KMS-11 (cell line): ENCODE measurements at regions not wholly inside any gene's neighbourhood (a gene's known extent, or its start where the extent isn't known, plus 50 kb on each side); places are given as distances from the start of the nearest gene placed in this dataset.

ENCODE experiments used
- H2AFZ ChIP-seq: fragments of 200-600 bp; sonication (generic); 2 replicates; pipeline ENCODE4 v1.6.1; 2016; ENCODE audit warnings: antibody characterized with exemption, mixed run types, low read depth
- H3K27ac ChIP-seq: fragments of 200-600 bp; sonication (generic); 2 replicates; pipeline ENCODE4 v1.6.1; 2016; ENCODE audit warnings: mild to moderate bottlenecking, mixed run types
- H3K27me3 ChIP-seq: fragments of 200-600 bp; sonication (generic); 2 replicates; pipeline ENCODE4 v1.6.1; 2017; ENCODE audit warnings: mild to moderate bottlenecking, low read depth, mixed run types, moderate library complexity; ENCODE audit not compliant: insufficient read depth
- H3K36me3 ChIP-seq: fragments of 200-600 bp; sonication (generic); 2 replicates; pipeline ENCODE4 v1.6.1; 2017; ENCODE audit warnings: mild to moderate bottlenecking, mixed run types; ENCODE audit not compliant: insufficient read depth
- H3K4me1 ChIP-seq: fragments of 200-600 bp; sonication (generic); 2 replicates; pipeline ENCODE4 v1.6.1; 2016; ENCODE audit warnings: mild to moderate bottlenecking, low read depth, mixed run types; ENCODE audit not compliant: poor library complexity, severe bottlenecking
- H3K4me2 ChIP-seq: fragments of 200-600 bp; sonication (generic); 2 replicates; pipeline ENCODE4 v1.7.0; 2016; ENCODE audit warnings: mild to moderate bottlenecking, mixed run types
- H3K4me3 ChIP-seq: fragments of 200-600 bp; sonication (generic); IDR thresholded peaks from 2 replicates; pipeline ENCODE4 v1.6.1; 2017; ENCODE audit warnings: low read depth, low read length, mixed read lengths; ENCODE audit not compliant: insufficient read depth
- H3K79me2 ChIP-seq: fragments of 200-600 bp; sonication (generic); 2 replicates; pipeline ENCODE4 v1.6.1; 2016; ENCODE audit warnings: low read depth, mixed run types; ENCODE audit not compliant: insufficient read depth
- H3K9ac ChIP-seq: fragments of 200-600 bp; sonication (generic); 2 replicates; pipeline ENCODE4 v1.6.1; 2016; ENCODE audit warnings: mild to moderate bottlenecking, mixed run types
- H4K20me1 ChIP-seq: fragments of 200-600 bp; sonication (generic); 2 replicates; pipeline ENCODE4 v1.6.1; 2016; ENCODE audit warnings: mild to moderate bottlenecking, mixed run types; ENCODE audit not compliant: insufficient read depth
- TF ChIP-seq, protein P1 (sequence below): fragments of 200-600 bp; sonication (generic); conservative IDR thresholded peaks from 2 replicates; pipeline ENCODE4 v1.6.1; 2017; ENCODE audit warnings: low read depth, mild to moderate bottlenecking, antibody characterized with exemption, low read length, moderate library complexity, mixed read lengths

DNA sequence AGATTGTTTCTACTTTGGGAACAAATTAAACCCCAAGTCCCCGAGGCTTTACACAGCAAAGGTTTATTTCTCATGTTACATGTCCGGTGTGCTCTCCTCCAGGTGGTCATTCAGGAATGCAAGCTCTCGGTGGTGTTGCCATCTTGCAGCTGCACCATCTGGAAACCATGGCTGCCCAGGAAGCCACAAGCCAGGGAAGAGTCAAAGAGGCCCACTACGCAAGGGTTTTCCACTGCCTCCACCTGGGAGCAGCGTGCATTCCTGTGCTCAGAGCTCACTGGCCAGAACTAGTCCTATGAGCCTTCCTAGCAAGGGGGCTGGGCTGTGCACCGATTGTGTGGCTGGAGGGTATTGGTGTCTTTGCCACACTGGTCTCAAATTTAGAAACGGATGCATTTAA lies 128.8 kb upstream of the FOXF1 start:
- H3K79me2 ChIP-seq: no peaks in the 10 kb centered on the region
- H4K20me1 ChIP-seq: no peaks in the 10 kb centered on the region
- TF ChIP-seq, protein P1, sequence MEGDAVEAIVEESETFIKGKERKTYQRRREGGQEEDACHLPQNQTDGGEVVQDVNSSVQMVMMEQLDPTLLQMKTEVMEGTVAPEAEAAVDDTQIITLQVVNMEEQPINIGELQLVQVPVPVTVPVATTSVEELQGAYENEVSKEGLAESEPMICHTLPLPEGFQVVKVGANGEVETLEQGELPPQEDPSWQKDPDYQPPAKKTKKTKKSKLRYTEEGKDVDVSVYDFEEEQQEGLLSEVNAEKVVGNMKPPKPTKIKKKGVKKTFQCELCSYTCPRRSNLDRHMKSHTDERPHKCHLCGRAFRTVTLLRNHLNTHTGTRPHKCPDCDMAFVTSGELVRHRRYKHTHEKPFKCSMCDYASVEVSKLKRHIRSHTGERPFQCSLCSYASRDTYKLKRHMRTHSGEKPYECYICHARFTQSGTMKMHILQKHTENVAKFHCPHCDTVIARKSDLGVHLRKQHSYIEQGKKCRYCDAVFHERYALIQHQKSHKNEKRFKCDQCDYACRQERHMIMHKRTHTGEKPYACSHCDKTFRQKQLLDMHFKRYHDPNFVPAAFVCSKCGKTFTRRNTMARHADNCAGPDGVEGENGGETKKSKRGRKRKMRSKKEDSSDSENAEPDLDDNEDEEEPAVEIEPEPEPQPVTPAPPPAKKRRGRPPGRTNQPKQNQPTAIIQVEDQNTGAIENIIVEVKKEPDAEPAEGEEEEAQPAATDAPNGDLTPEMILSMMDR: no peak
- peaks cover 24% of the 10 kb centered on the region; the same call in 1 of the 2 replicates for H3K27me3 ChIP-seq
- H3K4me3 ChIP-seq: no peak overlapping the region
- no peak overlapping the region for H2AFZ ChIP-seq
- no peaks in the 10 kb centered on the region for H3K36me3 ChIP-seq
- no peaks in the 10 kb centered on the region for H3K4me1 ChIP-seq
- no peak overlapping the region for H3K4me2 ChIP-seq
- no peak overlapping the region for H3K9ac ChIP-seq
- H3K27ac ChIP-seq: no peak overlapping the region

GRCh38 chr16:86382067-86382773 lies 128.1 kb upstream of the FOXF1 start:
- H3K27me3 ChIP-seq: peaks cover 24% of the 10 kb centered on the region; the same call in 1 of the 2 replicates

DNA sequence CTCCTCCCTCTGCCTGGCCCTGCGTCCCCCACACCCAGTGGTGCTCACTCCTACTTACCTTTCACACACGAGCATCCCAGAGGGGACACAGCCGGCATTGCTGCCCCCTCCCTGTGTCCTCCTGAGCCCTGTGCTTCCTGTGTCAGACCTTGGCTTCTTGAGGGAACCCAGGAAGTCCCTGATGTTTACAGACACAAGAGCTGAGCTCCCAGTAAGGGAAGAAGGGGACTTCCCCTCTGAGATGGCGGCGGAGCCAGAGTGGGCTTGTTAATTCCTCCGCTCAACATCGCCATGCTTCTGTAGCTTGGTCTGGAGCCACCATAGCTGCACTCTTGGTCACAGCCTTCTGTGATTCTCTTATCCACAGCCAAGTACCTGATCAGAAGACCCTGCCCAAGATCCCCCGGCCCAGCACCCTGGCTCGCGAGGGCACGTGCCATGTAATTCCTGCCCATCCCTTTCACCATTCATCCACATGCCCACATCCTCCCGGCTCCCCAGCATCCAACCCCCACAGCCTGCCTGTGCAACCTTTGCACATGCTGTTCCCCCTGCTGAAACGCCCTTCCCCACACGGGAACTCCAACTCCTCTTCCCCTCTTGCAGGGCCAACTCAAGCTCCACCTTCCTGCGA lies 127.4 kb upstream of the FOXF1 start:
- no peaks in the 10 kb centered on the region for H4K20me1 ChIP-seq
- H3K4me1 ChIP-seq: no peaks in the 10 kb centered on the region
- no peak overlapping the region for H3K4me3 ChIP-seq
- TF ChIP-seq, protein P1: no peak
- H2AFZ ChIP-seq: no peak overlapping the region
- H3K9ac ChIP-seq: no peak overlapping the region
- no peaks in the 10 kb centered on the region for H3K79me2 ChIP-seq
- H3K27ac ChIP-seq: no peak overlapping the region
- peaks cover 30% of the 10 kb centered on the region for H3K27me3 ChIP-seq
- no peak overlapping the region for H3K4me2 ChIP-seq
- no peaks in the 10 kb centered on the region for H3K36me3 ChIP-seq

More at GRCh38 chr16:86382067-86382773, 128.1 kb upstream of the FOXF1 start:
- H3K36me3 ChIP-seq: no peaks in the 10 kb centered on the region
- TF ChIP-seq, protein P1: no peak
- no peak overlapping the region for H3K27ac ChIP-seq
- H3K4me2 ChIP-seq: no peak overlapping the region
- H2AFZ ChIP-seq: no peak overlapping the region
- no peaks in the 10 kb centered on the region for H3K4me1 ChIP-seq
- no peak overlapping the region for H3K9ac ChIP-seq
- H3K4me3 ChIP-seq: no peak overlapping the region
- H3K79me2 ChIP-seq: no peaks in the 10 kb centered on the region
- H4K20me1 ChIP-seq: no peaks in the 10 kb centered on the region

GRCh38 chr16:86383488-86384262 lies 126.7 kb upstream of the FOXF1 start:
- Histone ChIP-seq H3K4me2 (no peak overlapping the region), H2AFZ (no peak overlapping the region), H3K27me3 (peaks cover 38% of the 10 kb centered on the region), H3K36me3 (no peaks in the 10 kb centered on the region), H3K4me3 (no peak overlapping the region), H3K4me1 (no peaks in the 10 kb centered on the region), H3K9ac (no peak overlapping the region), H3K27ac (no peak overlapping the region), H3K79me2 (no peaks in the 10 kb centered on the region), H4K20me1 (no peaks in the 10 kb centered on the region)
- TF ChIP-seq, protein P1: no peak
